B cell (primary cell): ENCODE measurements at regions not wholly inside any gene's neighbourhood (a gene's known extent, or its start where the extent isn't known, plus 50 kb on each side); places are given as distances from the start of the nearest gene placed in this dataset.

Experiments used
- ATAC-seq: fragments of 200-7000 bp; cut with Tn5 transposase; one replicate; pipeline ENCODE4 v1.10.0; 2021; ENCODE audit warnings: low read depth, mild to moderate bottlenecking, moderate number of reproducible peaks, moderate library complexity
- CTCF ChIA-PET: fragments of 350-600 bp; sonication (Branson Sonifier 250); formaldehyde crosslinking; loops from one replicate; lab custom pipeline; 2021; ENCODE audit warnings: antibody characterized with exemption, inconsistent platforms; lab: Charles Lee
- POLR2A ChIA-PET: fragments of 350-600 bp; sonication (Branson Sonifier 250); formaldehyde crosslinking; loops from one replicate; lab custom pipeline; 2021; ENCODE audit warnings: antibody characterized with exemption; lab: Charles Lee
- DNase-seq: peaks from one replicate; pipeline ENCODE4 v3.0.0; 2013
- H2AFZ ChIP-seq: 2 replicates; pipeline ENCODE4 v1.6.1; 2012; ENCODE audit warnings: mild to moderate bottlenecking, low read depth, low read length; ENCODE audit not compliant: insufficient read depth, poor library complexity, severe bottlenecking
- H3K27ac ChIP-seq, 2 donors: 1 replicate in 1 of 2; 2 replicates in 1 of 2; pipeline ENCODE4 v1.5.1; 2012 to 2013; ENCODE audit warnings: low read length in 2 of 2, mild to moderate bottlenecking in 2 of 2, moderate library complexity in 1 of 2
- H3K27me3 ChIP-seq, 4 experiments: fragments of 200-600 bp in 1 of 4; sonication (generic) in 1 of 4; replicated peaks in 1 of 4; 1 replicate in 2 of 4; 2 replicates in 2 of 4; pipeline versions ENCODE4 v1.6.1 to v1.7.0; 2013 to 2016; ENCODE audit warnings: low read length in 3 of 4, mild to moderate bottlenecking in 2 of 4, mixed read lengths in 1 of 4, moderate library complexity in 1 of 4; ENCODE audit not compliant: insufficient read depth in 4 of 4, control insufficient read depth in 3 of 4; ENCODE audit errors: control extremely low read depth in 1 of 4
- H3K36me3 ChIP-seq, 2 experiments: replicated peaks in 1 of 2; 1 replicate in 1 of 2; 2 replicates in 1 of 2; pipeline versions ENCODE4 v1.6.1 to v1.7.1; 2013; ENCODE audit warnings: low read length in 1 of 2; ENCODE audit not compliant: insufficient read depth in 2 of 2, control insufficient read depth in 1 of 2; ENCODE audit errors: control extremely low read depth in 1 of 2, extremely low read depth in 1 of 2
- H3K4me1 ChIP-seq, 2 donors: fragments of 200-600 bp in 1 of 2; sonication (generic) in 1 of 2; 1 replicate in 1 of 2; 2 replicates in 1 of 2; pipeline versions ENCODE4 v1.5.1 to v1.6.1; 2013 to 2017; ENCODE audit warnings: low read length in 2 of 2; ENCODE audit not compliant: control insufficient read depth in 2 of 2, insufficient read depth in 2 of 2
- H3K4me2 ChIP-seq: replicated peaks from 2 replicates; pipeline ENCODE3; 2012; ENCODE audit warnings: mild to moderate bottlenecking, low read depth, low read length; ENCODE audit not compliant: poor library complexity, severe bottlenecking
- H3K4me3 ChIP-seq, 5 experiments: fragments of 200-600 bp in 1 of 5; sonication (generic) in 1 of 5; 1 replicate in 3 of 5; 2 replicates in 2 of 5; pipeline versions ENCODE4 v1.5.1 to v1.7.0; 2011 to 2016; ENCODE audit warnings: low read length in 4 of 5, mild to moderate bottlenecking in 4 of 5, low read depth in 2 of 5, control low read depth in 1 of 5, moderate library complexity in 1 of 5; ENCODE audit not compliant: insufficient read depth in 1 of 5; ENCODE audit errors: control extremely low read depth in 1 of 5, extremely low read depth in 1 of 5
- H3K79me2 ChIP-seq: fragments of 200-600 bp; sonication (generic); one replicate; pipeline ENCODE4 v1.6.0; 2016; ENCODE audit warnings: low read length; ENCODE audit not compliant: control insufficient read depth, insufficient read depth
- H3K9ac ChIP-seq: fragments of 200-600 bp; sonication (generic); 2 replicates; pipeline ENCODE4 v1.6.1; 2017; ENCODE audit warnings: mild to moderate bottlenecking, low read length, moderate library complexity
- H3K9me3 ChIP-seq, 3 donors: one replicate each; pipeline versions ENCODE4 v1.6.1 to v1.7.1; 2013; ENCODE audit warnings: low read length in 2 of 3; ENCODE audit not compliant: control insufficient read depth in 2 of 3, insufficient read depth in 1 of 3; ENCODE audit errors: control extremely low read depth in 1 of 3
- H4K20me1 ChIP-seq: 2 replicates; pipeline ENCODE4 v1.6.0; 2012; ENCODE audit warnings: mild to moderate bottlenecking, low read length; ENCODE audit not compliant: insufficient read depth, control insufficient read depth, poor library complexity, severe bottlenecking
- H3K27ac Mint-ChIP-seq: one replicate; pipeline ENCODE4 v1.8.0; 2021; ENCODE audit warnings: mixed read lengths
- H3K27me3 Mint-ChIP-seq: one replicate; pipeline ENCODE4 v1.8.0; 2021; ENCODE audit warnings: mixed read lengths
- H3K4me1 Mint-ChIP-seq: one replicate; pipeline ENCODE4 v1.8.0; 2021; ENCODE audit warnings: mixed read lengths
- H3K4me3 Mint-ChIP-seq: one replicate; pipeline ENCODE4 v1.8.0; 2021; ENCODE audit warnings: mixed read lengths
- H3K9me3 Mint-ChIP-seq: one replicate; pipeline ENCODE4 v1.8.0; 2022; ENCODE audit warnings: mixed read lengths; ENCODE audit not compliant: insufficient read depth
- CTCF ChIP-seq: fragments of 200-600 bp; IDR thresholded peaks from one replicate; pipeline ENCODE4 v1.8.0; 2022; ENCODE audit warnings: antibody characterized with exemption, mild to moderate bottlenecking
- EZH2 ChIP-seq: IDR thresholded peaks from 2 replicates; pipeline ENCODE4 v1.6.1; 2012; ENCODE audit warnings: borderline replicate concordance, low read depth, mild to moderate bottlenecking, moderate library complexity, low read length; ENCODE audit not compliant: insufficient read depth, poor library complexity, severe bottlenecking
- WGBS: methylation state at CpG from one replicate; pipeline ENCODE4 v1.1.5; 2013; ENCODE audit warnings: missing lambda C conversion rate; ENCODE audit not compliant: insufficient coverage; 5-methylcytosine and 5-hydroxymethylcytosine counted together
- intact Hi-C: fragments of 100-400 bp; cut with micrococcal nuclease; formaldehyde crosslinking; loops from one replicate; pipeline ENCODE4 v1.10.0; 2022

GRCh38 chr16:64878940-64879339, 242.9 kb downstream of the CDH11 start:
- TF ChIP-seq EZH2 (no peak), CTCF (no peak)
- no peak for DNase-seq
- WGBS: 93% methylated on average over 4 of the region's 4 CpGs
- Histone ChIP-seq H3K4me3 (no peak overlapping the region), H2AFZ (no peak overlapping the region), H3K4me2 (no peak overlapping the region), H3K9ac (no peak overlapping the region), H3K27ac (no peak overlapping the region), H4K20me1 (no peaks in the 10 kb centered on the region), H3K36me3 (no peaks in the 10 kb centered on the region), H3K9me3 (peaks cover 0 to 3% (median 3%) of the 10 kb centered on the region in 3 donors), H3K4me1 (no peaks in the 10 kb centered on the region), H3K79me2 (no peaks in the 10 kb centered on the region), H3K27me3 (no peaks in the 10 kb centered on the region)
- H3K4me3 Mint-ChIP-seq: no peak overlapping the region
- no peak for ATAC-seq
- no peak overlapping the region for H3K27ac Mint-ChIP-seq
- intact Hi-C loops: no loop called here
- no peaks in the 10 kb centered on the region for H3K27me3 Mint-ChIP-seq
- POLR2A ChIA-PET: no interaction called here
- H3K4me1 Mint-ChIP-seq: no peaks in the 10 kb centered on the region
- CTCF ChIA-PET: no interaction called here
- peaks cover 3% of the 10 kb centered on the region for H3K9me3 Mint-ChIP-seq

- ChIA-PET CTCF (no interaction called here), POLR2A (no interaction called here)
- Mint-ChIP-seq H3K4me1 (no peaks in the 10 kb centered on the region), H3K27me3 (no peaks in the 10 kb centered on the region), H3K4me3 (no peak overlapping the region), H3K27ac (no peak overlapping the region), H3K9me3 (peaks cover 3% of the 10 kb centered on the region)
- H3K4me3 ChIP-seq: no peak overlapping the region
- peaks cover 0 to 1% (median 0%) of the 10 kb centered on the region in 3 donors for H3K9me3 ChIP-seq
- no CpG with 5 or more reads among the region's 2 CpGs for WGBS
- H3K4me2 ChIP-seq: no peak overlapping the region
- ATAC-seq (no peak), DNase-seq (no peak)
- H3K79me2 ChIP-seq: no peaks in the 10 kb centered on the region
- no peaks in the 10 kb centered on the region for H3K36me3 ChIP-seq
- H3K9ac ChIP-seq: no peak overlapping the region
- no peaks in the 10 kb centered on the region for H3K4me1 ChIP-seq
- TF ChIP-seq CTCF: no peak
- TF ChIP-seq EZH2: no peak
- H2AFZ ChIP-seq: no peak overlapping the region
- no peaks in the 10 kb centered on the region for H3K27me3 ChIP-seq
- no peaks in the 10 kb centered on the region for H4K20me1 ChIP-seq
- intact Hi-C loops: no loop called here
- H3K27ac ChIP-seq: no peak overlapping the region
Observed at GRCh38 chr16:64872101-64872500, 249.8 kb downstream of the CDH11 start.
